Activated CD4-positive, alpha-beta T cell treated with anti-CD3 and anti-CD28 coated beads for 24 hours (primary cell): ENCODE measurements at regions not wholly inside any gene's neighbourhood (a gene's known extent, or its start where the extent isn't known, plus 50 kb on each side); places are given as distances from the start of the nearest gene placed in this dataset.
"Not testable (repeated sequence)": the region's sequence is repeated elsewhere in the genome, so short reads cannot be mapped to it uniquely, and the experiment has no call there.

Experiments
- DNase-seq, 2 donors: peaks; one replicate each; pipeline ENCODE4 v3.0.0-alpha.2; 2020; ENCODE audit warnings: low read depth in 2 of 2

DNA sequence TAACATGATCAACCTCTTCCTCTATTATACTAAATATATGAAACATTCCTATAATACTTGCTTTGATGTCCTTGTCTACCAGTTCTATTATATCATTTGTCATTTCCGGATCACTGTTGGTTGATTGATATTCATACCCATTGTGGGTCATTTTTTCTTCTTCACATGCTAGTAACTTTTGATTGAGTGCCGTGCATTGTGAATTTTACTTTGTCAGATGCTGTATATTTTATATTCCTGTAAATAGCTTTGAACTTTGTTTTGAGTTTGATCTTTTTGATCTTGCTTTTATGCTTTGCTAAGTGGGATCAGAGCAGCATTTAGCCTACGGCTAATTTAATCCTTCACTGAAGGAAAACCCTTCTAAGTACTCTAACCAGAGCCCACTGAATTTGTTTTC is 168.9 kb upstream of the RAB6C start:
- no peak for DNase-seq

DNA sequence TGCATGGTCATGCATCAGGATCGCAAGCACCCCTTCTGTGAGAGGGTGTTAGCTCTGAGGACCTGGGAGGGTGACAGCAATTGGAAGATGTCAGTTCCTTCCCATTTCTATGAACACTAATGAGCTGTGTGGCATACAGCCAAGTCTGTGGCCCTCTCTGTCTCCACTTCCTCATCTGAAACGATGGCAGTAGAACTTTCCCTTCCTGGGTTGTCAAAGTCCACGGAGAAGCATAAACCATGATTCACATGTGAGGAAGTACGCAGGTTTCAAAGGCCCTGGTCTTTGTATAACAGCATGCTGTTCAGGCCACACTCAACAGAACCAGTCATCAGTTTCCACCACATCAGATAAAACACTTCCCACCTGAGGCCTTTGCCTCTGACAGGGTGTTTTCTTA is 167.4 kb upstream of the RAB6C start:
- no peak for DNase-seq

DNA sequence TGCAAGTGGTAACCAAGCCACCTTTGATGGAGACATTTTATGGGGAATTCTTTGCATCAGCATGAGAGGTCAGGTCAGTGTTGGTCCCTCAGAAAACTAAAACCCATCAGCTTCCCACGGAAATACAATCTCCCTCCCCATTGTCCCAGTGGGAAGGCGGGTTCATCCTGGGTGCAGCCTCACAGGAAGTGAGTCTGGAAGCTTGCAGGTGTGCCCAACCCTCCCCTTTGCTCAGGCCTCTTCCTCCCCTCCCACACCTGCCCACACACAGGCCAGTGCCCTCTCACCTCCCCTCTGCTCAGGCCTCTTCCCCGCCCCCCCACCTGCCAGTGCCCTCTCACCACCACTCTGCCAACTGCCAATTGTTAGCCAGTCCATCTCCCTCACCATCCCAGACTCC is 166.8 kb upstream of the RAB6C start:
- no peak for DNase-seq

DNA sequence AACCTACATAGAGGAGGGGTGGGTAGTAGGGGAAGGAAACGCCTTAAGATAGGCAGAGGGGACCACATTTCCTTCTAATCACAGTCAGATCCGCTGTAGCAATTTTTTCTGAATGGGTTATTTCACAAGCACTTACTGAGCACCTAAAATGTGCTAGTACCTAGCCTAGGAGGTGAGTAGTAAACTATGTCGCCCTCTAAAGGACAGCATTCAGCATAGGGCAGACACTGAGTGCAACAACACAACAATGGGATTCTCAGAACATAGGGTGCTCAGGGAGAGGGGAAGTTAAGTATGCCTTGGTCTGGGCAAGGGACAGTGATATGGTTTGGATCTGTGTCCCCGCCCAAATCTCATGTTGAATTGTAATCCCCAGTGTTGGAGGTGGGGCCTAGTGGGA is 166.1 kb upstream of the RAB6C start:
- DNase-seq: no peak

DNA sequence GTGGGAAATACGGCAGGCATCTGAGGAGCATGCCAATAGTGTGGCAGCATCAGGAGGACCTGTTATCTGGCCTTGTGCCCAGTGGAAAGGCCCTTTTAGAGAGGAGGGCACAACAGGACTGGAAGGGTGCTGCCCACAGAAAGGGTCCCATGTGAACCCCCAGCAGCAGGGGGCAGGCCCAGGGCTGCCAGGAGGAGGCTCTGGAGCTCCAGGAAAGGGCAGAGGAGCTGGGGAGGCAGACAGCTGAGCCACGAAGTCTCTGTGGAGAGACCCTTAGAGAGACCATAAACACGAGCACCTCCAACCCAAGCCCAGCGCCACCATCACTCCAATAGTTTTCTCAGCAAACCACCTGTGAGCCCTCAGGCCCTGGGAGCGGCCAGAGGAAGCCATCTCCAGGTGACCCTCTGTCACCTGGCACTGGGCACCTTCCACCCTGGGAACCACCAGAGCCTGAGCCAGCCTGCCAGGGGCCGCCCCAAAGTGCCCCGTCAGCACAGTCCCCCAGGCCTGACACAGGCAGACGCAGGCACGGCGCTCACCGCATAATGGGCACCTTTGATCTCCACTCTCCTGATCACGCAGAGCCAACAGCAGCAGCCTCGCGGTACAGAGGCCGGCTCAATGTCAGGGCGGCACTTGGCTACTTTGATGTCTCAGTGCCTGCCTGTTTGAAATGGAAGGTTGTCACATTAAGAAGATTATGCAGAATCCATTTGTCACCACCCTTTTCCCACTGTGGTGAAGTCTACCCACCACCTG is 162.5 kb upstream of the RAB6C start:
- no peak for DNase-seq

DNA sequence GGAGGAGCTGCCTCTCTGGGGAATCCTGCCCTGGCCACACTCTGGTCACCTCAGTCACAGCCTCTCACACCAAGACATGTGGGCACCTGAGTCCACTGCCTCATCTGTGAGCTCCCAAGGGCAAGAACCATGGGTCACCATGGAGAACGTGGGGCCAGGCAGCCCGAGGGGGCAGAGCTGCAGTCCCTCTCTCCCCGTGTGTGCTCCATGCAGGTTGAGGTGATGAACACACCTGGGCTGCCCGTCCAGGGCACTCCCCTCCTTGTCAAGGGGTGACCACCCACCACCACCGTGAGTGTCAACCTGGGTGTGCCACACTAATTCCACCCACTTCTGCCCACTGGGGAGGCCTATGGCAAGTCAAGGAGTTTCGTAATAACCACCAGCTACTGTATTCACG is 159.6 kb upstream of the RAB6C start:
- DNase-seq: no peak

DNA sequence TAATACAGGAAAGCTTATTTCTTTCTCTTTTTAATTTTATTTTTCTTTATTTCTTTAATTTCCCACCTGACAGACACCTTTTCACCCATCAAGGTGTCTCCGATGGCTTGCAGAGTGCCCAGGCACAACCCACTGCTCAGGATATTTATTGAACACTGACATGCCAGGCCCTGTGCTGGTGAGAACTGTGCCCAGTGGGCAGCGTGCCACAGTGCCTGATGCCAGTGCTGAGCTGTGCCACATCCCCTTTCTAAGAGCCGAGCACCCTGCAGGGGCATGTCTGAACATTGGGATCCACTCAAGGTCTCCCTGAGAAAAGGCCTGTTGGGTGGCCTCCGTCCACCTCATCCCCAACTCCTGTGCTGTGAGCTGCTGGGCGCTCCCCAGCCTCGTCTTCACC is 158.6 kb upstream of the RAB6C start:
- DNase-seq: no peak

DNA sequence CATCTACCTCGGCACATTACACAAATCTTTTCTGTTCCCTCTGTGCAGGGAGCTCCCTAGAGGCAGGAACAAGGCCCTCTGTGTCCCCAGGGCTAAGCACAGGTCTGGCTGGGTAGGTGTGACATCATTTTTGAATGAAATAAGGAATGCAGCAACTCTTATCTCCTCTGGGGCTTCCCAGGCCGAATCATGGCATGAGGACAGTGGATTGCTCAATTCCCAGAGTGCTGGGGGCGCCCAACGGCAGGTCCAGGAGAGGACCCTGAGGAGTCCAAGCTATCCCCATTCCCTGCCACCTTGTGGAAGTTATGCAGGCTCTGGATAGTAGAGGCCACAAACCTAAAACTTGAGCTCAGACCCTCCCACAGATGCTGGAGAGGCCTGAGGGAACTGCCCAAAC is 158.0 kb upstream of the RAB6C start:
- DNase-seq: no peak

DNA sequence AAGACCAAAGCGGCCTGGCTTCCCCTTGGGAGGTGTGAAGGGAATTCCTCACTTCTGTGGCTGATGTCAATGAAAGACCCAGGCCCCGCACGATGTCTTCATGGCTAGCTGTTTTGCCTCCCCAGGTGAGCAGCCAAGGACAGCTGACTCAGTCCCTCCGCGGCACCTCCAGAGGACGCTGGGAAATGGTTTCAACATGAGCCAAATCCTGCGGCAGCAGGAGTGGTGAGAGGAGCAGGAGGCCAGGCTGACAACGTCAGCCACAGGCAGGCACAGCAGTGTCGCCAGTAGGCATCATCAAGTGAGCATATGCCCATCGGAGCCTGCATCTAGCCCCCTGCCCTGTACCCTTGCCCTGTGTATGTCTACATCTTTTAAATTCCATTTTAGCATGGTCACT is 156.4 kb upstream of the RAB6C start:
- DNase-seq: no peak

DNA sequence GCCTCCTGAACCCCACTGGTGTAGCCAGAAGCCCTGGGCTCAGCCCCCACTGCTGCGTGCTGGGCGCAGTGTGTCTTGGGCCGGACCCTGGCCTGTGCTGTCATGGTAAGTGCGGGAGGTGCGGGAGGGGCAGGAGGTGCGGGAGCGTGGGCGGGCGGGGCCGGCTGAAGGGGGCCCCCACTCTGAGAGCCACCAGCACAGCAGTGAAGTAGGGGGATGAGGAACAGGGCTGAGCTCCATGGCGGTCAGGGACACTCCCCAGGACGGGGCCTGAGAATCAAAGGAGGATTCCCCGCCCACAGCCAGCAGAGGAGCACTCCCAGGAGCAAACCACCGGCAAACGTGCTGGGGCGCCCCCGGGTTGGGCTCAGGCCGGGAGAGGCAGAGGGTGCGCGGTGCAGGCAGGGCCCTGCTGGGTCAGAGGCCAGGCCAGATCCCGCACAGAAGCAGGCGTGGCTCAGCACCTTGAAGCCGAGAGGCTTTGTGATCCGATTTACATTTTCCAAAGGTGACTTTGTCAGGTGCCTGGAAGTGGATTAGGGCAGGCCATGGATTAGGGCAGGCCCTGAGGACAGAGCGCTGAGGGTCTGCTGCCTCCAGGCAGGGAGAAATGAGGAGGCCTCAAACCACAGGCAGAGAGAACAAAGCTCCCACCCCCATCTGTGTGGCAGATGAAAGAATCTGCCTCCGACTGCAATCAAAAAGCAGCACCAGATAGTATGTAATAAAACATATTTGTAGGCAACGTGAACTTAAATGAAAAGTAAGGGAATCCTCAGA is 152.0 kb upstream of the RAB6C start:
- no peak for DNase-seq

DNA sequence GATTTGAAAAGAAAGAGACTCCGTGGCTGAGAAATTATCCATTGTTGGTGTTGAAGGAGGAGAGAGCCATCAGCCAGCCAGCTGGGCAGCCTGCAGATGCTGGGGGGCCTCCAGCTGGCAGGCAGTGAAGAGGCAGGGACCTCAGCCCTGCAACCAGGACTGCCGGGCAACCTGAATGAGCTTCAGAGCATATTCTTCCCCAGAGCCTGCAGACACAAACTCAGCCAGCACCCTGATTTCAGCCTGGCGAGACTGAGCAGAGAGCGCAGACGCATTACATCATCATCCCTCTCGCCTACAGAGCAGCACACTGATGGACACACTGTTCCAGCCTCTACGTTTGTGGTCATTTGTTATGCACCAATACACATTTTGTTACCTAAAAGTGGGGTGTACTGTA is 150.7 kb upstream of the RAB6C start:
- no peak for DNase-seq

DNA sequence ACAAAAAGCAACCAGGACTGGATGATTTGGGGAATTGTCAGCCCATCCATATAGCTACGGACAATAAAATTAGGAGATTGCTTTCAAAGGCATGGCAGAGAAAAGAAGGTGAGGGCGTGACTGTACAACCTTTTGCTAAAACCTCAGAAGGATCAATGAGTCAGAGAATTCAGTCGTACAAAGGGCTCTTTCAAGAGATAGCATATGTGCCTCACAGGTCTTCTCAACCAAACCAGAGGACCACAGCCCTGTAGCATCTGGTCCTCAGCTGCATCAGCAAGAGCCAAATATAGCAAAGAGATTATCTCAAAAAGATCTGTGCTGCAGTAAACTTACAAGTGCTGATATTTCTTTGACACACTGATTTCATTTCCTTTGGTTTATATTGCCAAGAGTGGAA is 149.9 kb upstream of the RAB6C start:
- no peak for DNase-seq

DNA sequence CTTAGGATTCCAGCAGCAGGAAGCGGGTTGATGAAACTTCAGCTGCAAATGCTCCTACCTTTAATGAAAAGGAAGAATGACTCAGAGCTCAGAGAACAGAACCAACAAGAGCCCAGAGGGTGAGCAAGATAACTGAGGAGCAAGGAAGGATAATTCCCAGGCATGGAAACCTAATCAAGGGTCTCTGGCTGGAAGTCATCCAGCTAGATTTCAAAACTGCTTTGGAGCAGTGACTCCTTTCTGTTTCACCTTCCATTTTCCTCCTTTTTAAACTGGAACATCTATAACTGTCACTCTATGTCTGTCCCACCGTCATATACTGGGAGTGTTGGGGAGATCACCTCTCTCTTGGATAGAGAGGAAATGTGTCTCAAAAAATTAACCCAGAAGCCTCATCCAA is 148.4 kb upstream of the RAB6C start:
- no peak for DNase-seq

DNA sequence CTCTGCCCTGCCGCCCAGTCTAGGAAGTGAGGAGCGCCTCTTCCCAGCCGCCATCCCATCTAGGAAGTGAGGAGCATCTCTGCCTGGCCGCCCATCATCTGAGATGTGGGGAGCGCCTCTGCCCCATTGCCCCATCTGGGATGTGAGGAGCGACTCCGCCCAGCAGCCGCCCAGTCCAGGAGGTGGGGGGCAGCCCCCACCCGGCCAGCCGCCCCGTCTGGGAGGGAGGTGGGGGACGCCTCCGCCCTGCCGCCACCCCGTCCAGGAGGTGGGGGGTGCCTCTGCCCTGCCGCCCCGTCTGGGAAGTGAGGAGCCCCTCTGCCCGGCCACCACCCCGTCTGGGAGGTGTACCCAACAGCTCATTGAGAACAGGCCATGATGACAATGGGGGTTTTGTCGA is 146.0 kb upstream of the RAB6C start:
- DNase-seq: not testable (repeated sequence)

DNA sequence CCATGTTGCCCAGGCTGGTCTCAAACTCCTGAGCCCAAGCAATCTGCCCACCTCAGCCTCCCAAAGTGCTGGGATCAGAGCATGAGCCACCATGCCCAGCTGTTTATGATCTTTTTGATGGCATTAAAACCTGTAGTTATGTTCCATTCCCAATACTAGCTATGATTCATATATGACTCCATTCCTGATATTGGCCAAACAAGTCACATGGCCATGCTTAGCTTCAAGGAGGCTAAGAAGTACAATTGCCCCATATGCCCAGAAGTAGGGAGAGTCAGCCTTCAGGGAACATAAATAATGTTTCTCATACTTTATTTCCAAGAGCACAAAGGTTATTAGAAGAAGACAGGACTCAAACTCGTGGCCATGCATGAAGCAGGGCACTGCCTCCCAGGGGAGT is 132.4 kb upstream of the RAB6C start:
- no peak for DNase-seq

DNA sequence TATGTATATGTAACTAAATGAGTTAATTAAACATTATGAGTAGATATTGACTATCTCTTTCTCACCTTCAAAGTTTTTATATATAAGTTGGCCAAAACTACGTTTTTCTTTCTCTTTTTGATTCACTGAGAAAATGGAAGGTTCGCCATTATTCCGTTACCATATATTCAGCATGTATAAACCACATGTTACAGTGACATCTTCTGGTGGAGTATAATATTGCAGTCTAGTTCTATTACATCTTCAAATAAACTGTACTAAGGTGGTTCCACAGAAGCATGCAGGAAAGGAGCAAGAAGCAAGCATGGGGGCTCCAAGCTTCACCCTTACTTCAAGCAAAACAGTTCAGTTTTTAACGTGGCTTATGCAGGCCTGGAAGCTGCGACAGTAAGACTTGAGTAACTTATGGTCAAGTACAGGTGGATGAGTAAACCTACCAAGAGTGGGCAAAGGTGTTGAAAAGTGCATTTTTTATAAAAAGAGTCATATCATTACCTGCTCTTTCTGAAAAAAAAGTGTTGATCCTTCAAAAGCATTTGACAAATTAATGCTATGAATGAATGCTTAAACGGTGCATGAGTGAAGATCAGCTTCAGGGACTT is 129.8 kb upstream of the RAB6C start:
- DNase-seq: no peak

DNA sequence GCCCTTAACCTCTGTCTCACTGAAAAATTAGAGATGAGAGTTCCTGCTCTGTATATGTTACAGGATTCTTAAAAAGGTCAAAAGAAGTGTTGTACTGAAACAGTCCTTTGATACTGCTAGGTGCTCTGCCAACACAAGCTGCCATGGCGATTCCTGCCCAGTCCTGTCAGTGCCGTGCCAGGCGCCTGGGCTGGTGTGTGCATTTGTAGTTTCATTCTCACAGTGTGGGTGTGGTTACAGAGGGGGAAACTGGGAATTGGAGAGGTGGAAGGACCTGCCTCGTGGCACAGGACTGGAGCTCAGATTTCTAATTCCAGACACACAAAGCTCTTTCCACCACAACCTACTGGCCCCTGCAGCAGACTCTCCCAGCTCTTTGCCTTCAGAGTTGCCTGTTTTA is 122.3 kb upstream of the RAB6C start:
- no peak for DNase-seq

DNA sequence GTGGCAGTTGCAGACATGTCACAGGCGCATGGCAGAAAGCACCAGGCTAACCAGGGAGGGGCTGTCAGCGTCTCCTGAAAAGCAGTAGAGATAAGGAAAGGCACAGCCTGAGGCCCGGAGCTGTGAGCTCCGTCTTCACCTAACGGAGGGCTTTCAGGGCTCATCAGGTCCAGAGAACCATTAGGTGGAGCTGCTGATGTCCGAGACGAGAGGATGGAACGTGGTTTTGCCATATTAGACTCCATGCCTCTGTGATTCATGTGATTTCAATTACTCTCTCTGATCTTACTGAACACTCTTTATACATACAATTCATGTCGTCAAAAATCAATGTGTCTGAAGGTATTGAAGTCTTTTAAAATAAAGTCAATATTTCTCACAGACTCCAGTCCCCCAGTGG is 120.3 kb upstream of the RAB6C start:
- DNase-seq: no peak

DNA sequence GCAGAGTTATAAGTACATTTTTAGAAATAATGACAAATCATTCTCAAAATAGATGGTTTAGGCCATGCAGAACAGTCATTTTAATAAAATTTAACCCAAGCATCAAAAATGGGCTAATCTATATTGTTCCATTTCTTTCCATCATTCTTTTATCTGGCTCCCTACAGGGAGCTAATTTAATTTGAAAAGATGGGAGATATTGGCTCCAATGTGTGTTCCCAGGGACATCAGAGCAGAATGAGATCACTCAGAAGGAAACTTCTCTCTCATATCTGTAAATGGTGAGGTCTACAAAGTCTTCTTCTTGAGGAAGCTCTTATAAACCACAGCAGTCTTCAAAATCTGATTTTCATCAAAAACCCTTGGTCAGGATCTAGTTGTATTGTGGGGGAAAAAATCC is 119.4 kb upstream of the RAB6C start:
- DNase-seq: no peak

DNA sequence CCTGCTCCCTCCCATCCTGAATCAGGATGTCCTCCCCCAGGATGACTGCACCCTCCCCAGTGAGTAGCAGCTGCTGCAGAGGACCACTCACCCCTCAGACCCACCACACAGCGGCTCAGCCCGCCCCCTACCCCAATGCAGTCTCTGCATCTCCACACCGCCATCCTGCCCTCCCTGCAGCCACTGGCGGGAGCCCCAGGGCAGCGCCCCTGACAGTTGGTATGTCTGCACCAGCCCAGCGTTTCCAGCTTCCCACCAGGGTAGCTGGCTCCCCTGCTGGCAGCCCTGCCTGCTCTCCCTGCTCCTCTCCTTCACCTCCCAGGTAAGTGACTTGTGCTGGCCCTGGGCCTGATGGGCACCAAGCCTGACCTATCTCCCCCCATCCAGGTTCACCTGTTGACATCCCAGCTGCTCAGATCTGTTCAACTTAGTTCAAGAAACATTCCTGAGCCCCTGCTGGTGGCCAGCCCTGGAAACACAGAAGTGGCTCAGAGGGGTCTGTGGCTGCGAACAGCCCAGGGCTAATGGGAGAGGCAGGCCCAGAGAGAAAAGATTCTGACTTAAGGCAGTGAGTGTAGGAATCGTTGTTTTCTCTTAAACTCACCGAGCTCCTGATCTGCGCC is 117.7 kb upstream of the RAB6C start:
- no peak for DNase-seq

DNA sequence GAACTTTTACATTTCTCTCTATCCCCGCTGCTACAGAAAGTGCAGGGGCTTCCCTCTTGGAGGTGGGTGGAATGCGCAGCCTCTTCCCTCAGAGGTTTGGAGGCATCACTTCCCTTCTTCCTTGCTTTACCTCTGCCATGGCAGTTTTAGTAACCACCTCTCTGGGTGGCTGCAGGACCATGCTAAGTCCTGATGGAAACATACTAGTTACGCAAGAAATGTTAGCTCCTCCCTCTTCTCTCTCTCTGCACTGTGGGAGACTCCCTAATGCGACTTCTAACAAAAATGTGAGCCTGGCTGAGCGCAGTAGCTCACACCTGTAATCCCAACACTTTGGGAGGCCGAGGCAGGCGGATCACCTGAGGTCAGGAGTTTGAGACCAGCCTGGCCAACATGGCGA is 116.8 kb upstream of the RAB6C start:
- no peak for DNase-seq

DNA sequence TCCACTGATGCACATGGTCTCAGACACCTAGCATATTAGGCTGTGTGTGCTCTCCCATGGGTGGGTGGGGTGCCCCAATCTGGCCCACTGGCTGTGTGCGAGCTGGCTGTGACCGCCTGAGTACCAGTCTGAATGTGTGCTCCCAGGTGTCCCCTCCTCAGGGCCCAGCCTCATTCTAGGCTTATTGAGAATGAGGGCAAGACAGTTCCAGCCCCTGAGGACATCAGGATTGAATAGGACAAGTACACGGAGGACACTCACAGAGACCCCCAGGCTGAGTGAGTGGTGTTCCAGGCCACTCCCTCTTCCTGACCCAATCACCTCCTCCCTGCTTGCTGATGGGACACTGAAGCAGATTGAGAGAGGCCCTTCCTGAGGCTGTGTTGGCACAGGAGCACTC is 116.1 kb upstream of the RAB6C start:
- no peak for DNase-seq

DNA sequence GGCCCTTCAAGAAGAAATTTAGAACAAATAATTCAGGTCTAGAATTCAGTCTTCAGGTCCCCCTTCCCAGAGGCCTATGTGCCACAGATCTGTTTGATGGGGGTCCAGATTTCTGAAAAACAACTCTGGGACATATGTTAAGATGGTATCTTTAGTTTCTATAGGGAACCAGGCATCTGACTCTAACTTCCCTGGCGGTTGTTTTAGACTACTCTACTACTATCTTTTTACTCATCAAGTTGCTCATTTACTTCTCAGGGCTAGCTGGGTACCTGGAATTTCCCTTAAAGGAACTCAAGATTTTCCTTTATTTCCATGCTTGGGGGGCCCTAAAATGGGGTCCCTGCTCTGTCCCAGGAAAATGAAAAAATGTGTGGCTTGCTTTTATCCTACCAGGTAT is 114.7 kb upstream of the RAB6C start:
- DNase-seq: no peak
